ENCODE measurements at regions not wholly inside any gene's neighbourhood (a gene's known extent, or its start where the extent isn't known, plus 50 kb on each side); places are given as distances from the start of the nearest gene placed in this dataset.
"Not testable (repeated sequence)": the region's sequence is repeated elsewhere in the genome, so short reads cannot be mapped to it uniquely, and the experiment has no call there.

- not testable (repeated sequence) for H3K9me3 ChIP-seq (ENCODE audit: control insufficient read depth in 2 of 2, insufficient read depth in 1 of 2, low read depth in 1 of 2, low read length in 1 of 2); H3K27me3 ChIP-seq (ENCODE audit: control insufficient read depth in 1 of 2, insufficient read depth in 2 of 2, low read length in 2 of 2); H3K27ac ChIP-seq (ENCODE audit: low read depth in 2 of 2, low read length in 1 of 2); H3K4me1 ChIP-seq (ENCODE audit: control insufficient read depth in 2 of 2, insufficient read depth in 2 of 2, low read length in 1 of 2); H3K36me3 ChIP-seq (ENCODE audit: control insufficient read depth in 2 of 2, insufficient read depth in 2 of 2, low read length in 1 of 2); H3K4me3 ChIP-seq (ENCODE audit: low read depth in 1 of 2, low read length in 2 of 2)
- 68 to 73% methylated on average over 17 of the region's 17 CpGs for WGBS, 2 donors
Observed at GRCh38 chr22:11561744-11562143, 3966.2 kb upstream of the OR11H1 start.

DNA sequence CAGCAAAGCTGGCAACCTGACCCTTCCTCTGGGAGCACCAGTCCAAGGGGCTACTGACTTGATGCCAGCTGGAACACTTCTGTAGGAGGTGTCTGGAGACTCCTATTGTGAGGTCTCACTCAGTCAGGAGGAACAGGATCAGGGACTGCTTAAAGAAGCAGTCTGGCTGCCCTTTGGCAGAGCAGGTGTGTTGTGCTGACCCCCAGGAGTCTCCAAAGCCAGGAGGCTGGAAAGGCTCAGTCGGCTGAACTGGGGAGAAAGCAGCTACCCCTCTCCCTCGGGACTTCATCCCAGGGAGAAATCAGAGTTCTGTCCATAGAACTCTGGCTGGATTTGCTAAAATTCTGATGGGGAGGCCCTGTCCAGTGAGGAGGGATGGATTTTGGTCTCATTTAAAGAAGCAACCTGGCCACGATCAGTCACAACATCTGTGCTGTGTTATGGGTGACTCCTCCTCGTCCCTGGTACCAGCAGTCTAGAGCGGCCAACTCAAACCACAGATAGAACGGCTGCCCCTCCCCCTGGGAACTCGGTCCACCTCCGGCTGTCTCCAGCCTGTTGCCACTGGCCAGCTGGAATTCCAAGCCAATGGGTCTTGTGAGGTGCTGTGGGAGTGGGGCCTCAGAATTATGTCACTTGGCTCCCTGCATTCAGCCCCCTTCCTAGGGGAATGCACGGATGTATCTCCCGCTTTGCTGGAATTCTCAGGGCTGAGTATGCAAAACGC, 3959.0 kb upstream of the OR11H1 start:
- 70 to 72% methylated on average over 11 of the region's 11 CpGs for WGBS, 2 donors
- not testable (repeated sequence) for H3K4me1 ChIP-seq (ENCODE audit: control insufficient read depth in 2 of 2, insufficient read depth in 2 of 2, low read length in 1 of 2)

GRCh38 chr22:11569564-11569940, 3958.4 kb upstream of the OR11H1 start:
- not testable (repeated sequence) for H3K27ac ChIP-seq (ENCODE audit: low read depth in 2 of 2, low read length in 1 of 2); H3K27me3 ChIP-seq (ENCODE audit: control insufficient read depth in 1 of 2, insufficient read depth in 2 of 2, low read length in 2 of 2); H3K4me3 ChIP-seq (ENCODE audit: low read depth in 1 of 2, low read length in 2 of 2); H3K4me1 ChIP-seq (ENCODE audit: control insufficient read depth in 2 of 2, insufficient read depth in 2 of 2, low read length in 1 of 2); H3K36me3 ChIP-seq (ENCODE audit: control insufficient read depth in 2 of 2, insufficient read depth in 2 of 2, low read length in 1 of 2)
- peaks cover 19 to 20% of the 10 kb centered on the region in 2 donors for H3K9me3 ChIP-seq (ENCODE audit: control insufficient read depth in 2 of 2, insufficient read depth in 1 of 2, low read depth in 1 of 2, low read length in 1 of 2)
- WGBS, 2 donors = 61 to 65% methylated on average over 5 of the region's 5 CpGs

More for the DNA sequence above, 3959.0 kb upstream of the OR11H1 start:
- not testable (repeated sequence) for H3K27me3 ChIP-seq (ENCODE audit: control insufficient read depth in 1 of 2, insufficient read depth in 2 of 2, low read length in 2 of 2); H3K27ac ChIP-seq (ENCODE audit: low read depth in 2 of 2, low read length in 1 of 2); H3K4me3 ChIP-seq (ENCODE audit: low read depth in 1 of 2, low read length in 2 of 2); H3K36me3 ChIP-seq (ENCODE audit: control insufficient read depth in 2 of 2, insufficient read depth in 2 of 2, low read length in 1 of 2)
- peaks cover 14 to 17% of the 10 kb centered on the region in 2 donors for H3K9me3 ChIP-seq (ENCODE audit: control insufficient read depth in 2 of 2, insufficient read depth in 1 of 2, low read depth in 1 of 2, low read length in 1 of 2)

GRCh38 chr22:11573154-11573553, 3954.8 kb upstream of the OR11H1 start:
- not testable (repeated sequence) for H3K36me3 ChIP-seq (ENCODE audit: control insufficient read depth in 2 of 2, insufficient read depth in 2 of 2, low read length in 1 of 2); H3K4me1 ChIP-seq (ENCODE audit: control insufficient read depth in 2 of 2, insufficient read depth in 2 of 2, low read length in 1 of 2); H3K27ac ChIP-seq (ENCODE audit: low read depth in 2 of 2, low read length in 1 of 2); H3K27me3 ChIP-seq (ENCODE audit: control insufficient read depth in 1 of 2, insufficient read depth in 2 of 2, low read length in 2 of 2); H3K4me3 ChIP-seq (ENCODE audit: low read depth in 1 of 2, low read length in 2 of 2)
- peaks cover 27 to 28% of the 10 kb centered on the region in 2 donors for H3K9me3 ChIP-seq (ENCODE audit: control insufficient read depth in 2 of 2, insufficient read depth in 1 of 2, low read depth in 1 of 2, low read length in 1 of 2)
- WGBS, 2 donors = 48 to 51% methylated on average over 6 of the region's 6 CpGs

- peaks cover 20 to 30% of the 10 kb centered on the region in 2 donors for H3K9me3 ChIP-seq (ENCODE audit: control insufficient read depth in 2 of 2, insufficient read depth in 1 of 2, low read depth in 1 of 2, low read length in 1 of 2)
- not testable (repeated sequence) for H3K36me3 ChIP-seq (ENCODE audit: control insufficient read depth in 2 of 2, insufficient read depth in 2 of 2, low read length in 1 of 2); H3K4me3 ChIP-seq (ENCODE audit: low read depth in 1 of 2, low read length in 2 of 2); H3K27ac ChIP-seq (ENCODE audit: low read depth in 2 of 2, low read length in 1 of 2); H3K27me3 ChIP-seq (ENCODE audit: control insufficient read depth in 1 of 2, insufficient read depth in 2 of 2, low read length in 2 of 2); H3K4me1 ChIP-seq (ENCODE audit: control insufficient read depth in 2 of 2, insufficient read depth in 2 of 2, low read length in 1 of 2)
- 71 to 79% methylated on average over 14 of the region's 14 CpGs for WGBS, 2 donors
Observed at GRCh38 chr22:11574231-11574630, 3953.8 kb upstream of the OR11H1 start.

DNA sequence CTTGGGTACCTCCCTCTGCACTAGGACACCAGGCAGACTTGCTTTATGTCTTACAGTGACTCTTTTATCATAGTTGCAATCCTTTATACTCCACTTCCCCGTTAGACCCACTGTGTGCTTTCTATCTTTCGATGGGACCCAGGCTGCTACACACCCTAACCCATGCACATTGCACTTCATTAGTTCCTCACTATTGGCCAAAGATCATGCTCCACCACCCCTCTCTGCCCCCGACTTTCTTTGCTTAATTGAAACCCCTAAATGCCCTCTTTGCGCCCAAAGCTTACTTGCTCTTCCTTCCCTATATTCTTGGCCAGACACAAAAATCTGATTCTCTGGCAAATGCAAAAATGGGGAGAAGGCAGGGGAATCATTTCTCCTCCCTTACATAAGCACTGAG, 3953.3 kb upstream of the OR11H1 start:
- not testable (repeated sequence) for H3K4me1 ChIP-seq (ENCODE audit: control insufficient read depth in 2 of 2, insufficient read depth in 2 of 2, low read length in 1 of 2); H3K4me3 ChIP-seq (ENCODE audit: low read depth in 1 of 2, low read length in 2 of 2); H3K27me3 ChIP-seq (ENCODE audit: control insufficient read depth in 1 of 2, insufficient read depth in 2 of 2, low read length in 2 of 2); H3K27ac ChIP-seq (ENCODE audit: low read depth in 2 of 2, low read length in 1 of 2); H3K36me3 ChIP-seq (ENCODE audit: control insufficient read depth in 2 of 2, insufficient read depth in 2 of 2, low read length in 1 of 2)
- WGBS, 2 donors = 53 to 55% methylated on average over 4 of the region's 4 CpGs
- H3K9me3 ChIP-seq (ENCODE audit: control insufficient read depth in 2 of 2, insufficient read depth in 1 of 2, low read depth in 1 of 2, low read length in 1 of 2) = peaks cover 17 to 26% of the 10 kb centered on the region in 2 donors

DNA sequence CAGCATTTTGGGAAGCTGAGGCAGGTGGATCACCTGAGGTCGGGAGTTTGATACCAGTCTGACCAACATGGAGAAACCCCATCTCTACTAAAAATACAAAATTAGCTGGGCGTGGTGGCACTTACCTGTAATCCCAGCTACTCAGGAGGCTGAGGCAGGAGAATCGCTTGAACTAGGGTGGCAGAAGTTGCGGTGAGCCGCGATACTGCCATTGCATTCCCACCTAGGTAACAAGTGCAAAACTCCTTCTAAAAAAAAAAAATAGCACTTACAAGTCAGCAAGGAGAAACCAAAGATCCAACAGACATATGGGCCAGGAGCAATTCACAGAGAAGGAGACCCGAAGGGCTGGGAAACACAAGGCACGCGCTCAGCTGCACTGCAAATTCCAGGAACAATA, 3951.3 kb upstream of the OR11H1 start:
- not testable (repeated sequence) for H3K27me3 ChIP-seq (ENCODE audit: control insufficient read depth in 1 of 2, insufficient read depth in 2 of 2, low read length in 2 of 2); H3K27ac ChIP-seq (ENCODE audit: low read depth in 2 of 2, low read length in 1 of 2); H3K4me3 ChIP-seq (ENCODE audit: low read depth in 1 of 2, low read length in 2 of 2); H3K36me3 ChIP-seq (ENCODE audit: control insufficient read depth in 2 of 2, insufficient read depth in 2 of 2, low read length in 1 of 2); H3K4me1 ChIP-seq (ENCODE audit: control insufficient read depth in 2 of 2, insufficient read depth in 2 of 2, low read length in 1 of 2)
- WGBS, 2 donors = 72 to 76% methylated on average over 9 of the region's 9 CpGs
- H3K9me3 ChIP-seq (ENCODE audit: control insufficient read depth in 2 of 2, insufficient read depth in 1 of 2, low read depth in 1 of 2, low read length in 1 of 2) = peaks cover 17 to 30% of the 10 kb centered on the region in 2 donors

- peaks cover 17 to 27% of the 10 kb centered on the region in 2 donors for H3K9me3 ChIP-seq (ENCODE audit: control insufficient read depth in 2 of 2, insufficient read depth in 1 of 2, low read depth in 1 of 2, low read length in 1 of 2)
- 57 to 59% methylated on average over 8 of the region's 8 CpGs for WGBS, 2 donors
Observed at GRCh38 chr22:11578115-11578514, 3949.9 kb upstream of the OR11H1 start.

GRCh38 chr22:11578551-11578950, 3949.4 kb upstream of the OR11H1 start:
- WGBS, 2 donors = 35 to 36% methylated on average over 3 of the region's 3 CpGs
- H3K27ac ChIP-seq (ENCODE audit: low read depth in 2 of 2, low read length in 1 of 2); H3K4me3 ChIP-seq (ENCODE audit: low read depth in 1 of 2, low read length in 2 of 2); H3K4me1 ChIP-seq (ENCODE audit: control insufficient read depth in 2 of 2, insufficient read depth in 2 of 2, low read length in 1 of 2); H3K36me3 ChIP-seq (ENCODE audit: control insufficient read depth in 2 of 2, insufficient read depth in 2 of 2, low read length in 1 of 2); H3K27me3 ChIP-seq (ENCODE audit: control insufficient read depth in 1 of 2, insufficient read depth in 2 of 2, low read length in 2 of 2): not testable (repeated sequence)
- H3K9me3 ChIP-seq (ENCODE audit: control insufficient read depth in 2 of 2, insufficient read depth in 1 of 2, low read depth in 1 of 2, low read length in 1 of 2) = peaks cover 14 to 25% of the 10 kb centered on the region in 2 donors

More at GRCh38 chr22:11578115-11578514, 3949.9 kb upstream of the OR11H1 start:
- H3K4me1 ChIP-seq (ENCODE audit: control insufficient read depth in 2 of 2, insufficient read depth in 2 of 2, low read length in 1 of 2); H3K4me3 ChIP-seq (ENCODE audit: low read depth in 1 of 2, low read length in 2 of 2); H3K36me3 ChIP-seq (ENCODE audit: control insufficient read depth in 2 of 2, insufficient read depth in 2 of 2, low read length in 1 of 2); H3K27me3 ChIP-seq (ENCODE audit: control insufficient read depth in 1 of 2, insufficient read depth in 2 of 2, low read length in 2 of 2); H3K27ac ChIP-seq (ENCODE audit: low read depth in 2 of 2, low read length in 1 of 2): not testable (repeated sequence)

DNA sequence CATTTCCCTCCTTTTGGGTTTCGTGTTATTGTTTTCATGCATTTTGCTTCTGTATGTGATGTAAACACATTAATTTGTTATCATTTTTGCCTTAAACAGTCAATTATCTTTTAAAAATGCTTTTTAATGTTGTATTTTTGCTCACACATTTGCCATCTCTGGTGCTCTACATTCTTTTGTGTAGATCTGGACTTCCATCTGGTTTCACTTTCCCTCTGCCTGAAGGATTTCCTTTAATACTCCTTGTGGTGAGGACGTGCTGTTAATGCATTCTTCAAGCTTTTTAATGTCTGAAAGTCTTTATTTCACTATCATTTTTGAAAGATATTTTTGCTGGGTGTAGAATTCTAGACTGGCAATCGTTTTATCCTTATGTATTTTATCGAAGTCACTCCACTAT, 3945.9 kb upstream of the OR11H1 start:
- peaks cover 3 to 10% of the 10 kb centered on the region in 2 donors for H3K9me3 ChIP-seq (ENCODE audit: control insufficient read depth in 2 of 2, insufficient read depth in 1 of 2, low read depth in 1 of 2, low read length in 1 of 2)
- not testable (repeated sequence) for H3K4me1 ChIP-seq (ENCODE audit: control insufficient read depth in 2 of 2, insufficient read depth in 2 of 2, low read length in 1 of 2); H3K4me3 ChIP-seq (ENCODE audit: low read depth in 1 of 2, low read length in 2 of 2); H3K36me3 ChIP-seq (ENCODE audit: control insufficient read depth in 2 of 2, insufficient read depth in 2 of 2, low read length in 1 of 2); H3K27ac ChIP-seq (ENCODE audit: low read depth in 2 of 2, low read length in 1 of 2); H3K27me3 ChIP-seq (ENCODE audit: control insufficient read depth in 1 of 2, insufficient read depth in 2 of 2, low read length in 2 of 2)
- 46 to 47% methylated on average over 4 of the region's 4 CpGs for WGBS, 2 donors

Data from esophagus (tissue), 2 donors.